H1 (cell line): ENCODE measurements at regions not wholly inside any gene's neighbourhood (a gene's known extent, or its start where the extent isn't known, plus 50 kb on each side); places are given as distances from the start of the nearest gene placed in this dataset.

Experiments used
- BACH1 ChIP-seq: IDR thresholded peaks from 2 replicates; pipeline ENCODE4 v1.6.1; 2012; ENCODE audit warnings: low read length, improper control_type of control experiment
- CBX8 ChIP-seq: fragments of 300-800, 300-1000 bp; sonication (generic); IDR thresholded peaks from 2 replicates; pipeline ENCODE4 v1.7.1; 2016; ENCODE audit warnings: low read depth, low read length, borderline replicate concordance
- JUN ChIP-seq: IDR thresholded peaks from 2 replicates; pipeline ENCODE4 v1.6.1; 2011; ENCODE audit warnings: low read depth, mild to moderate bottlenecking, improper control_type of control experiment, low read length

DNA sequence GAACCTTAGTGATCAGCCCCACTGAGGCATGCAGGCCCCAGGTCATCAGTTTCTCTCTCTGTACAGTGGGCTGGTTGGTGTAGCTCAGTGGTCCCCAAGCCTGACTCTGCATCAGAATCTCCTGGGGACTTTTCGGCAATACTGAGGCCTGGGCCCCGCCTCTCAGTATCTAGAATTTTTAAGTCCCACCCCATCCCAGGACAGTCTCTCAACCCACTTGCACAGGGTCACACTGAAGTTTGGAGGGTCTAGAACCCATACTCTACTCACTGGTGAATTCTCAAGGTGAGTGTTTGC, 216.4 kb downstream of the MATN1 start (continued):
- TF ChIP-seq CBX8 (no peak), JUN (no peak), BACH1 (no peak)
